T-helper 22 cell (primary cell): ENCODE measurements at regions not wholly inside any gene's neighbourhood (a gene's known extent, or its start where the extent isn't known, plus 50 kb on each side); places are given as distances from the start of the nearest gene placed in this dataset.

ENCODE experiments used
- DNase-seq: peaks from one replicate; pipeline ENCODE4 v3.0.0-alpha.2; 2020; ENCODE audit warnings: low read depth

- no peak for DNase-seq
Measured at GRCh38 chr20:60478533-60478932, 520.3 kb downstream of the CDH26 start.

DNA sequence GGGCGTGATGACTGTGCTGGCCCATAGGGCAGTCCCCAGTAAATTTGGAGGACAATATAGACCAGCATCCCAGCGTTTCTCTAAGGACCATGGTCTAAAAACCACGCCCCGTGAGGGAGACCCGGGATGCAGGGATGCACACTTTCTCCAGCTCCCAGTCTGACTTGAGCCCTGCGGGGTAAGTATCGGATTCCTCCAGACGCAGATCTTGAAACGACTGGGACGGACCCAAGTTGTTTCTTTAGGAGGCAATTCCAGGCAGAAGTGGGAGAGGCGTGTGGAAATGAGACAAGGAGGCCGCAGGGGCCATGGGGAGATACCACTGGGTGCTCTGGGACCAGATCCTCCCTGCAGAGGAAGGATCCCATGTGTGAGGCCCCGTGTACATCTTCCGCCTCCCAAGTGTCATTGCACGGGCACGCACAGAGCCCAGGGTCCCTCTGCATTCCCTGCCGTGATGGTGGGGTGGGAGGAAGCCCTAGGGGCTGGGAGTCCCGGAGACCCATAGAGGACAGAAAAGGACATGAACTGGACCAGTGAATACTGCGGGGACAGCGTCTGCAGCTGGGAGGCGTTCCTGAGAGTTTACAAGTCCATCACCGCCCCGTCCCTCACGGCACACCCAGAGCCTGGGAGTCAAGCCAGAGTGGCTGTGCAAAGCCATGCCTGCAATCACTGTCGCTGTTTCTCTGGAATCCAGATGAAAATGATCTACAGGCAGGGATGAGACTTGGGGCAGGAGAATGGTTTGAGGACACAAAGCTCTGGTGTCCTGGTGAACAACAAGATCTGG, 522.9 kb downstream of the CDH26 start:
- DNase-seq: no peak

- no peak for DNase-seq
Measured at GRCh38 chr20:60481743-60482133, 523.5 kb downstream of the CDH26 start.

- no peak for DNase-seq
Measured at GRCh38 chr20:60482221-60483008, 524.2 kb downstream of the CDH26 start.

DNA sequence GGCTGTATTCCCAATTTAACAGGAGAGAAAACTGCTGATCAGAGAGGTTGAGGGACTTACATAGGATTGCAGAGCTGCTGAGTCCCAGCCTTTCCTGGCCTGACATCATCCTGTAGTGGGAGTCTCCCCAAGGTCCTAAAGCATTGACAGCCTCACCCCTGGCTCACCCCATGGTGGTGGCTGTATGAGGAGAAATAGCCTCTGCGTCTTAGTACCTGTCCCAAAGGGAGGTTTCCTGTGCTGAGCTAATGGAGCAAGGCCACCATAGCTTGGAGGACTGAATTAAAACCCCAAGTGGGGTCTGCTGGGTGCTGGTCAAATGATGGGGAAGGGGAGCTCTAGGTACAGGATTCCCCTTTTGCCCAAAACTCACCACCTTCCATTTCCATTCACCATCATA, 525.1 kb downstream of the CDH26 start:
- no peak for DNase-seq

DNA sequence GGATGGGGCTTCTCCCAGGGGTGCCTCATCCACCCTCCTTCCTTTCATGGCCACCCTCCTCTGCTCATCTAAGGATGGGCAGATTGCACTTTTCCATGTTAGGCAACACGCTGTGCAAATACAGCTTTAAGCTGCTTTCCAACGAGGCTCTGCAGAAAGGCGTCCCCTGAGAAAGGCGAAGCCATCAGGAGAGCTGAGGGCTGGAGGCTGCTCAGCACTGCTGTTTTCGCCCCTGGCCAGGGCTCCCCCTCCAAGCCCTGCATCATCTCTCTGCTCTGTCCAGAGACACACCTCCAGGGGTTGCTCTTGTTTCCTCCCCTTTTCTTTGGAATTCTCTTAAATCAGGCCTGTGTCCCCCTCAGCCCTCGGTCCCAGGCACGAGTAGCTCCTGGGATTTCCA, 526.1 kb downstream of the CDH26 start:
- no peak for DNase-seq

DNA sequence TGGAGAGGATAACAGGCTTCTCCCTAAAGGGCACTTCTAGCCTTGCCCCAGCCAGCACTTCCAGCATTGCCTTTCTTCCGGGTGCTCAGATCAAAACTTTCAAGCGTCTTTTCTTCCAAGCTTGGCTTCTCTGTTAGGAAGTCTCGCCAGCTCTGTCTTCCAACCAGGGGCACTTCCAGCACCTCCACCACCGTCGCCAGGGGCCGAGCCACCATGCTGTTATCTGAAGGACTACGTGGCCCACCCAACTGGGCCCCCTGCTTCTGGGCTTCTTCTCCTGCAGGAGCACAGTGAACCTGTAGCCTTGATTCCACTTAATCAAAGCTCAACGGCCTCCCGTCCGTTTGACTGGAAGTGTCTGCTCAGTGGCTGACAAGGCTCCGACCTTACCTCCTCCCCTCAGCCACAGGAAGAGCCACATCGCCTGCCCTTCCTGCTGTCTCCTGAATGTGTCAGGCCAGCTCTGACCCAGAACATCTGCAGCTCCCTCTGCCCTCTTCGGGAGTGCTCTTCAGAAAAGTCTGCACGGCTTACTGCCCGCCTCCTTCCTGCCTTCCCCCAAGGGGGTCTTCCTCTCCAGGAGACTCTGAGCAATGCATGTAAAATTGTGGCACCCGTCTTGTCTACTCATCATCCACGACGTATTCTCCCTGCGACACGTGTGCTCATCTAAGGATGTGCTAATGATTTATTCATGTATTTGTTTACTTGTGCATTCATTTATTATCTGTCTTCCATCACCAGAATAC, 527.0 kb downstream of the CDH26 start:
- no peak for DNase-seq

DNA sequence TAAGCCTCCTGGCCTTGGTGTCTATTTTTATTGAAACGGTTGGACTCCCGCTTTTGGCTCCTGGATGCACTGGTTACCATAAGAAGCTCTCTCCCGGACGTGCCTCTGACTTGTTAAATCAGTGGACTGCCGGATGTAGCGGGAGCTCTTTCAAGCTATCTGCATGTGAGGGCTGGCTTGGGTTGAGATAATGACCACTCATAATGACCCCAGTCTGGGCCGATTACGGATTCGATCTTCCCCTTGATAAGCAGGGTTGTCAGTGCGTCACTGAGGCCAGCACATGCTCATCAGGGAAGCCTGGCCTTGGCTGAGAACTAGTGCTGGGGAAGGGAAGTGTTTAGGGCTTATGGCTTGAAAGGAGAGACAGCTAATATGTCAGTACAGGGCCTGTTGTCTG, 528.1 kb downstream of the CDH26 start:
- DNase-seq: no peak

DNA sequence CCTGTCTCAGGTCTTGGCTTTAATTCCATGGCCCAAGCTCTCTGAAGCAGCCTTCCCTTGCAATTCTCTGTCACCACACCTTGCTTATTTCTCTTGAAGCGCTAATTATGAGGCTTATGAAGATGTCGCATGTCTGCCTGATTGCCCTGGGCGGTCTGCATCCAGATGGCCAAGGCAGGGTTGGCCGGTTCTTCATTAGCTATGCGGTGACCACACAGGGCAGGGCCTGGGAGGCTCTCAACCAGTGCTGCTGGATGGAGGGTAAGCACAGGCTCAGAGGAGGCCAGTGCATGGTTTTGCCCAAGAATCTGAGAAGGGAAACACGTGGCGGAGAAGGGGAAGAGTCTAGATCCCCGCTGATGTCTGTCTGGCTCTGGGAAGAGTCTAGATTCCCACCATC, 528.7 kb downstream of the CDH26 start:
- no peak for DNase-seq

GRCh38 chr20:60490217-60491050, 532.2 kb downstream of the CDH26 start:
- no peak for DNase-seq

DNA sequence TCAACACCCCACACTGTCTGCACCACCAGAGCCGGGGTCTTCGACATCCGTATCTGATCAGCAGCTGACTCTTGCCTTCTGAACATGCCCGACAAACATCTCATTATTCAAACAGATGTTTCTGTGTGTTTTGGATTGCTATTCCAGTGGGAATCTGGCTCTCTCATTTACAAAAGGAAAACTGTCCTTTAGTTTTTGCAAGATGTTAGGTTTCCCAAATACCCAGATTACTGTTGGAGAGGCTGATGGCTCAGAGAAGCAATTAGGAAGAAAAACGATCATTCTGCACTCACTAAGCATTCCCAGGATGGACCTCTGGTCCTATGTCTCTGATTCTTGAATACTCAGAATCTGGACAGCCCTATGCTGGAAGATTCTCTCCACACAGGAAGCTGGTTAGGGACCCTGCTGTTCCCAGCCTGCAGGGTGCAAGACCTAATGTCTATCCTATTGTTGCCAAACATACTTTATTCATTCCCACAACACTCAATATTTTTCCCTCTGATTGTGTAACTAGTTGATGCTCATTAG, 532.9 kb downstream of the CDH26 start:
- DNase-seq: no peak

GRCh38 chr20:60494476-60494875, 536.3 kb downstream of the CDH26 start:
- DNase-seq: no peak

- DNase-seq: no peak
Measured at GRCh38 chr20:60497298-60498035, 539.2 kb downstream of the CDH26 start.

DNA sequence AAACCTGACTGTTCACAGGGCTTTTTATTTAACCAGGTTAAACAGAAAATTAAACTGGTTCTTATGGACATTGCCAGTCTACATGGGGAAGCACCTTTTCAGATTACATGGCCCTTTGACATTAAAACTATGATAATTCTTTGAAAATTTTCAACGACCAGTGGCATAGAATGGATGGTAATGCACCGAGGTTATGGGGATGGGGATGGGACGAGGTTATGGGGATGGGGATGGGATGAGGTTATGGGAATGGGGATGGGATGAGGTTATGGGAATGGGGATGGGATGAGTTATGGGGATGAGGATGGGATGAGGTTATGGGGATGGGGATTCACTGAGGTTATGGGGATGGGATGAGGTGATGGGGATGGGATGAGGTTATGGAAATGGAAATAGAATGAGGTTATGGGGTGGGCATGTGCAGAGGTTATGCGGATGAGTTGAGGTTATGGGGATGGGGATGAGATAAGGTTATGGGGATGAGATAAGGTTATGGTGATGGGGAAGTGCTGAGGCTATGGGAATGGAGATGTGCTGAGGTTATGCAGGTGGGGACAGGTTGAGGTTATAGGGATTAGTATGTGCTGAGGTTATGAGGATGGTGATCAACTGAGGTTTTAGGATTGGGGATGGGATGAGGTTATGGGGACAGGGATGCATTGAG, 541.9 kb downstream of the CDH26 start:
- DNase-seq: no peak

- DNase-seq: no peak
Measured at GRCh38 chr20:60501048-60501447, 542.8 kb downstream of the CDH26 start.

DNA sequence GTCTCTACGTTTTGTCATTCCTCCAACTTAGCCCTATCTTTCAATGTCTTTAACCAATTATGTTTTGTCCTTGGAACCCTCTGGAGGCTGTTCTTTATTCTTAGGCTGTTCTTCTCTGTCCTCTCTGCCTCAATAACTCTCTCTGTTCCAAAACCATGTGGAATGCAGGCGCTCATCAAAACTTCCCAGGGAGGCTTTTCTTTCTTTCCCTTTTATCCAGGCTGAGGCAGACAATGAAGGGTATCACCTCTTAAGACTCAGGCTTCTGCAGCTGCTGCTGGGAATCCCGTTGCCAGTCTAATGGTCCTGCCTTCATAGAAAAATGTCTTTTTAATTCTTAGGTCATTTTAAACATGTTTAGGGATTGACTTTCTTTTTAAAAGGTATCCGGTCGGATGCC, 544.7 kb downstream of the CDH26 start:
- DNase-seq: no peak

DNA sequence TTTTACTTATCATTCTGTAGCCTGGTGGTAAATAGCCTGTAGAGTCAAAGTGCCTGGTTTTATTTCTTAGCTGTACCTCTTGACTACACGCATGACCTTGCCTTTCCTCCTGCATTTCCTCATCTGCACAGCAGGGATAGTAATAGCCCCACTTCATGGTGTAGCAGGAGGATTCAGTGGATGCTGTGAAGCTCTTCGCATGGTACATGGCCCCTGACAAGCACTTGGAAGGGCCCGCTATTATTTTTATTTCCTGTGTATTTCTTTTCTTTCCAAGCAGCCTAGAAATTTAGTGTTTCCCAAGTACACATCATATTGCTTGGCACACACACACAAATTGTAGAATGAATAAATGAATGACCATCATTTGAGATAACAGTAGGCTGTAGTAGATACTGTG, 547.2 kb downstream of the CDH26 start:
- no peak for DNase-seq

DNA sequence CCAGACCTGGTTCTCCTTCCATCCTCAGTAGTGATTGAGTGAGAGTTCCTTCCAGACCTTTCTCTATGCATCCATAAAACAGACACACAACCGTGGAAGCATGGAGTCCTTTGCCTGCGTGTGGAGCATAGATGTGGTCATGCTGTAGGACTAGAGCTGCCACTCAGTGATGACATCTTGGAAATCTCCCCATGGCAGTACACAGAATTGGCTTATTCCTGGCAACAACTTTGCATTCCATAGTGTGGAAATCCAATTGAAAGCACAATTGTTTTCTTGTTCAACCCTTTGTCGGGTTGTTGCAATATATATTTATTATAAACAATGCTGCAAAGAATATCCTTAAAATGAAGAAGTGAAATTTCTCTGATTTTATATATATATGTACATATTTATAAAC, 547.8 kb downstream of the CDH26 start:
- no peak for DNase-seq

- no peak for DNase-seq
Measured at GRCh38 chr20:60507087-60507694, 549.0 kb downstream of the CDH26 start.

DNA sequence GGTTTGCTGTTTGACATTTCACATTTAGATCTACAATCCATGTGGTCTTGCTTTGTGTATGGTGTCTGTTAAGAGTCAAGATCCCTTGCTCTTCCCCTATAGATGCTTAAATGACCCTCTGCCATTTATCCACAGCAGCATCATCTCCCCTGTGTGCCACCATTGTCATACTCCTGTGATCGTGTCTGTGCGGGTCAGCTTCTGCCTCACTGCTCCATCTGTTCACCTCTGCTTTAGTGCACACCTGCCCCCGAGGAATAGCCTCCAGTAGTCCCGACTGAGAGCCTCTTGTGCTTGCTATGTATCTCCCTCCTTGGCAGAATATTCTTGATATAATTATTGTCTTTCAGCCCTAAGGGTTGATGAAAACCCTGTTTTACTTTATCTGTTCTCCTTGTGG, 551.2 kb downstream of the CDH26 start:
- DNase-seq: no peak
